OCI-LY3 (cell line): ENCODE measurements at regions not wholly inside any gene's neighbourhood (a gene's known extent, or its start where the extent isn't known, plus 50 kb on each side); places are given as distances from the start of the nearest gene placed in this dataset.
A peak's percentile ranks its signal among the peaks of the same experiment; 100 is the strongest.

Experiments
- H2AFZ ChIP-seq: fragments of 200-600, 300-600 bp; shearing (Covaris generic); 2 replicates; pipeline ENCODE4 v1.6.0; 2014; ENCODE audit warnings: antibody characterized with exemption, low read depth, low read length
- H3K27ac ChIP-seq: fragments of 200-600, 300-600 bp; sonication (generic); 2 replicates; pipeline ENCODE4 v1.5.1; 2014; ENCODE audit warnings: mild to moderate bottlenecking, low read length, moderate library complexity, mixed read lengths
- H3K27me3 ChIP-seq: fragments of 200-600, 300-600 bp; sonication (generic); 2 replicates; pipeline ENCODE4 v1.6.1; 2014; ENCODE audit warnings: low read depth, low read length, mixed read lengths
- H3K36me3 ChIP-seq: fragments of 200-600, 300-600 bp; sonication (generic); replicated peaks from 2 replicates; pipeline ENCODE3; 2014; ENCODE audit warnings: low read depth, low read length, mixed read lengths
- H3K4me1 ChIP-seq: fragments of 300-600, 200-600 bp; sonication (generic); 2 replicates; pipeline ENCODE4 v1.6.1; 2014; ENCODE audit warnings: low read length, mixed read lengths
- H3K4me2 ChIP-seq: fragments of 200-600, 300-600 bp; sonication (generic); 2 replicates; pipeline ENCODE4 v1.6.1; 2014; ENCODE audit warnings: low read length, mixed read lengths
- H3K4me3 ChIP-seq: fragments of 300-600, 200-600 bp; sonication (generic); 2 replicates; pipeline ENCODE4 v1.5.1; 2014; ENCODE audit warnings: antibody characterized with exemption, mild to moderate bottlenecking, low read length, moderate library complexity
- H3K79me2 ChIP-seq: fragments of 300-600, 200-600 bp; shearing (Covaris generic); 2 replicates; pipeline ENCODE4 v1.6.1; 2014; ENCODE audit warnings: mild to moderate bottlenecking, low read length, mixed read lengths
- H3K9ac ChIP-seq: fragments of 300-600, 200-600 bp; shearing (Covaris generic); 2 replicates; pipeline ENCODE4 v1.6.0; 2014; ENCODE audit warnings: mild to moderate bottlenecking, low read length, moderate library complexity
- H3K9me3 ChIP-seq: fragments of 200-600, 300-600 bp; shearing (Covaris generic); 2 replicates; pipeline ENCODE4 v1.6.1; 2014; ENCODE audit warnings: low read length, mixed read lengths; ENCODE audit not compliant: insufficient read depth
- H4K20me1 ChIP-seq: fragments of 200-600, 300-600 bp; sonication (generic); 2 replicates; pipeline ENCODE4 v1.6.1; 2016; ENCODE audit warnings: low read length, mixed read lengths; ENCODE audit not compliant: insufficient read depth
- CTCF ChIP-seq: fragments of 200-600, 300-600 bp; sonication (generic); IDR thresholded peaks from 2 replicates; pipeline ENCODE4 v1.5.1; 2014; ENCODE audit warnings: antibody characterized with exemption, low read length, low read depth
- EZH2phosphoT487 ChIP-seq: fragments of 200-600 bp; shearing (Covaris generic); IDR thresholded peaks from 2 replicates; pipeline ENCODE4 v1.6.1; 2018; ENCODE audit warnings: antibody characterized with exemption, mixed run types, low read depth

GRCh38 chrX:147468600-147468999 lies 443.1 kb upstream of the FMR1 start:
- Histone ChIP-seq H2AFZ (no peak overlapping the region), H3K4me3 (no peak overlapping the region)
- TF ChIP-seq CTCF (no peak), EZH2phosphoT487 (no peak)

GRCh38 chrX:147476008-147476407 lies 435.7 kb upstream of the FMR1 start:
- Histone ChIP-seq H4K20me1 (no peaks in the 10 kb centered on the region), H3K4me3 (no peak overlapping the region)
- no peak for TF ChIP-seq EZH2phosphoT487
- TF ChIP-seq CTCF = peak; percentile 53

More at GRCh38 chrX:147468600-147468999, 443.1 kb upstream of the FMR1 start:
- Histone ChIP-seq H3K4me1 (no peaks in the 10 kb centered on the region), H3K27ac (no peak overlapping the region), H3K79me2 (no peaks in the 10 kb centered on the region), H3K9me3 (no peaks in the 10 kb centered on the region), H3K4me2 (no peak overlapping the region), H3K36me3 (no peaks in the 10 kb centered on the region), H3K9ac (no peak overlapping the region), H3K27me3 (no peaks in the 10 kb centered on the region), H4K20me1 (no peaks in the 10 kb centered on the region)

DNA sequence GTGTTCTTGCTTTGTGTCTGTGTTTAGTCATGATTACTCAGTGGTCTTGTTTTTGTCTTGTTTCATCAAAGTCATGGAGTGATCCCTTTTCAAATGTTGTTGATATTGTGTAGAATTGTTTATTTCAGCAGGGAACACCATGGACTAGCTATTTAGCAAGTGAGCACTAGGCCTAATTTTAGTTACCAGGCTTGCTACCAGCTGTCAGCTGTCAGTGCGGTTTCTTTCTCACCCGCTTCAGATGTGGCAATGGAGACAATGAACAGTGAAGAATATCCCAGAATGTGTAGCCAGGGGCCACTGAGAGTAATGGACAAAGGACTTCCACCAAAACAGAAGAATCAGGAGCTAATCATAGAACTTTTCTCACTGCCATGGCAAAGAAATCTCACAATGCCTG lies 432.8 kb upstream of the FMR1 start:
- Histone ChIP-seq H3K4me1 (no peaks in the 10 kb centered on the region), H4K20me1 (no peaks in the 10 kb centered on the region), H3K9ac (no peak overlapping the region), H3K9me3 (no peaks in the 10 kb centered on the region), H3K27me3 (no peaks in the 10 kb centered on the region), H3K4me2 (no peak overlapping the region), H2AFZ (no peak overlapping the region), H3K4me3 (no peak overlapping the region), H3K36me3 (no peaks in the 10 kb centered on the region), H3K27ac (no peak overlapping the region), H3K79me2 (no peaks in the 10 kb centered on the region)
- TF ChIP-seq CTCF = no peak
- no peak for TF ChIP-seq EZH2phosphoT487

More at GRCh38 chrX:147476008-147476407, 435.7 kb upstream of the FMR1 start:
- Histone ChIP-seq H3K79me2 (no peaks in the 10 kb centered on the region), H3K4me1 (no peaks in the 10 kb centered on the region), H3K27ac (no peak overlapping the region), H3K9me3 (no peaks in the 10 kb centered on the region), H3K4me2 (peak overlapping the region; percentile 28; the same call in 1 of the 2 replicates), H3K27me3 (no peaks in the 10 kb centered on the region), H3K36me3 (no peaks in the 10 kb centered on the region), H3K9ac (no peak overlapping the region), H2AFZ (0 out of 2 replicates have a peak overlapping the region, but pooled peaks have one; percentile 39)

- no peak overlapping the region for H3K9ac ChIP-seq
- H3K4me2 ChIP-seq = no peak overlapping the region
- no peak overlapping the region for H3K27ac ChIP-seq
- no peaks in the 10 kb centered on the region for H4K20me1 ChIP-seq
- H3K36me3 ChIP-seq = no peaks in the 10 kb centered on the region
- no peak for TF ChIP-seq EZH2phosphoT487
- no peak for TF ChIP-seq CTCF
- H3K4me3 ChIP-seq = no peak overlapping the region
- H3K27me3 ChIP-seq = no peaks in the 10 kb centered on the region
- H3K79me2 ChIP-seq = no peaks in the 10 kb centered on the region
- H3K9me3 ChIP-seq = no peaks in the 10 kb centered on the region
- no peak overlapping the region for H2AFZ ChIP-seq
- H3K4me1 ChIP-seq = no peaks in the 10 kb centered on the region
Measured at GRCh38 chrX:147485207-147485606, 426.5 kb upstream of the FMR1 start.
